Loucy (cell line): ENCODE measurements at regions not wholly inside any gene's neighbourhood (a gene's known extent, or its start where the extent isn't known, plus 50 kb on each side); places are given as distances from the start of the nearest gene placed in this dataset.

Experiments used
- H2AFZ ChIP-seq: fragments of 200-600 bp; sonication (generic); 2 replicates; pipeline ENCODE4 v1.6.0; 2016; ENCODE audit warnings: antibody characterized with exemption, mild to moderate bottlenecking, low read length, moderate library complexity
- H3F3A ChIP-seq: fragments of 200-600 bp; 2 replicates; pipeline ENCODE4 v1.6.0; 2016; ENCODE audit warnings: antibody characterized with exemption, low read depth, mild to moderate bottlenecking
- H3K27me3 ChIP-seq: fragments of 200-600 bp; sonication (generic); 2 replicates; pipeline ENCODE4 v1.6.1; 2014; ENCODE audit warnings: low read length, mild to moderate bottlenecking; ENCODE audit not compliant: insufficient read depth, poor library complexity, severe bottlenecking
- H3K36me3 ChIP-seq: fragments of 200-600 bp; sonication (generic); 2 replicates; pipeline ENCODE4 v1.6.1; 2016; ENCODE audit warnings: low read length; ENCODE audit not compliant: insufficient read depth
- H3K4me1 ChIP-seq: fragments of 200-600 bp; sonication (generic); 2 replicates; pipeline ENCODE4 v1.5.1; 2014; ENCODE audit warnings: low read length, mild to moderate bottlenecking; ENCODE audit not compliant: insufficient read depth, poor library complexity, severe bottlenecking
- H3K4me2 ChIP-seq: fragments of 200-600 bp; sonication (generic); 2 replicates; pipeline ENCODE4 v1.6.0; 2014; ENCODE audit warnings: antibody characterized with exemption, low read length, low read depth, mild to moderate bottlenecking; ENCODE audit not compliant: poor library complexity, severe bottlenecking
- H3K4me3 ChIP-seq: fragments of 200-600 bp; sonication (generic); 2 replicates; pipeline ENCODE4 v1.5.1; 2014; ENCODE audit warnings: low read length, mild to moderate bottlenecking, mixed read lengths; ENCODE audit not compliant: poor library complexity, severe bottlenecking
- H3K79me2 ChIP-seq: fragments of 200-600 bp; sonication (generic); 2 replicates; pipeline ENCODE4 v1.6.1; 2014; ENCODE audit warnings: low read length; ENCODE audit not compliant: insufficient read depth
- H3K9ac ChIP-seq: fragments of 200-600 bp; sonication (generic); 2 replicates; pipeline ENCODE4 v1.6.0; 2014; ENCODE audit warnings: mild to moderate bottlenecking, low read depth, low read length, moderate library complexity; ENCODE audit not compliant: poor library complexity, severe bottlenecking
- H3K9me2 ChIP-seq: fragments of 200-600 bp; sonication (generic); replicated peaks from 2 replicates; pipeline ENCODE4 v1.6.1; 2016; ENCODE audit warnings: low read depth, low read length, mixed read lengths
- H3K9me3 ChIP-seq: fragments of 200-600 bp; sonication (generic); 2 replicates; pipeline ENCODE4 v1.6.1; 2014; ENCODE audit warnings: mild to moderate bottlenecking, antibody characterized with exemption, low read length, low read depth; ENCODE audit not compliant: insufficient read depth
- H4K20me1 ChIP-seq: fragments of 200-600 bp; sonication (generic); 2 replicates; pipeline ENCODE4 v1.6.0; 2014; ENCODE audit warnings: antibody characterized with exemption, low read length, mild to moderate bottlenecking; ENCODE audit not compliant: insufficient read depth, poor library complexity, severe bottlenecking
- EZH2phosphoT487 ChIP-seq: fragments of 200-600 bp; IDR thresholded peaks from 2 replicates; pipeline ENCODE4 v1.6.1; 2018; ENCODE audit warnings: antibody characterized with exemption, mild to moderate bottlenecking, moderate library complexity, borderline replicate concordance
- TF ChIP-seq, protein P1 (sequence below): fragments of 200-600 bp; sonication (generic); conservative IDR thresholded peaks from 2 replicates; pipeline ENCODE4 v1.5.1; 2014; ENCODE audit warnings: mild to moderate bottlenecking, antibody characterized with exemption, low read length

DNA sequence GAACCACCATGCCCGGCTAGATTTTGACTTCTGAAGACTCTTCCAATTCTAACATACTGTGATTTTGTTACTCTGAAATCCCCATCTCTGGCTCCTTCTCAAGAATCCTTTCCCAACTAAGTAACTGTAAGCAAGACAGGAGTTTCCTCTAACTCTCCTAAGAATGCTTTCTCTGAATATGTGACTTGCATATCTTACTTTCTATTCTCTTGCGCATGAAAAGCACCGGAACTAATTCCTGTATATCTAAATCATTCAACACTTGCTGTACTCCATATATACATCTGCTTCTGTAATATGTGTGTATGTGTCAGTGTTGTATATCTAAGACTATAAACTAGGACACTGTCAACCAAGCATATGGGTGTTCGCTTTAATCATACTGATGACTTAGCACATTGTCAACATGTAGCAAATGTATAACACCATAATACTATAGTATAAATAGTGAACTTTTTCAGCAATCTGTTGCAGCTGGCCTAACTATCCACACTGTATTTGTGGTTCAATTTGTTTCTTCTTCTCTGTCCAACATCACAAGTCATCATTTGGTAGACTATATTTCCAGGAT is 108.1 kb upstream of the PRDM1 start:
- H3K79me2 ChIP-seq: no peaks in the 10 kb centered on the region
- H2AFZ ChIP-seq: no peak overlapping the region
- H3K9me3 ChIP-seq: 0 out of 2 replicates have a peak, but pooled peaks cover 1% of the 10 kb centered on the region
- H3K4me2 ChIP-seq: no peak overlapping the region
- H3K9ac ChIP-seq: no peak overlapping the region
- no peaks in the 10 kb centered on the region for H3F3A ChIP-seq
- no peak overlapping the region for H3K4me3 ChIP-seq
- no peaks in the 10 kb centered on the region for H3K36me3 ChIP-seq
- peaks cover 2% of the 10 kb centered on the region for H3K4me1 ChIP-seq
- TF ChIP-seq, protein P1, sequence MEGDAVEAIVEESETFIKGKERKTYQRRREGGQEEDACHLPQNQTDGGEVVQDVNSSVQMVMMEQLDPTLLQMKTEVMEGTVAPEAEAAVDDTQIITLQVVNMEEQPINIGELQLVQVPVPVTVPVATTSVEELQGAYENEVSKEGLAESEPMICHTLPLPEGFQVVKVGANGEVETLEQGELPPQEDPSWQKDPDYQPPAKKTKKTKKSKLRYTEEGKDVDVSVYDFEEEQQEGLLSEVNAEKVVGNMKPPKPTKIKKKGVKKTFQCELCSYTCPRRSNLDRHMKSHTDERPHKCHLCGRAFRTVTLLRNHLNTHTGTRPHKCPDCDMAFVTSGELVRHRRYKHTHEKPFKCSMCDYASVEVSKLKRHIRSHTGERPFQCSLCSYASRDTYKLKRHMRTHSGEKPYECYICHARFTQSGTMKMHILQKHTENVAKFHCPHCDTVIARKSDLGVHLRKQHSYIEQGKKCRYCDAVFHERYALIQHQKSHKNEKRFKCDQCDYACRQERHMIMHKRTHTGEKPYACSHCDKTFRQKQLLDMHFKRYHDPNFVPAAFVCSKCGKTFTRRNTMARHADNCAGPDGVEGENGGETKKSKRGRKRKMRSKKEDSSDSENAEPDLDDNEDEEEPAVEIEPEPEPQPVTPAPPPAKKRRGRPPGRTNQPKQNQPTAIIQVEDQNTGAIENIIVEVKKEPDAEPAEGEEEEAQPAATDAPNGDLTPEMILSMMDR: no peak
- no peak for TF ChIP-seq EZH2phosphoT487
- peaks cover 8% of the 10 kb centered on the region for H3K27me3 ChIP-seq
- H4K20me1 ChIP-seq: no peaks in the 10 kb centered on the region
- H3K9me2 ChIP-seq: no peaks in the 10 kb centered on the region

DNA sequence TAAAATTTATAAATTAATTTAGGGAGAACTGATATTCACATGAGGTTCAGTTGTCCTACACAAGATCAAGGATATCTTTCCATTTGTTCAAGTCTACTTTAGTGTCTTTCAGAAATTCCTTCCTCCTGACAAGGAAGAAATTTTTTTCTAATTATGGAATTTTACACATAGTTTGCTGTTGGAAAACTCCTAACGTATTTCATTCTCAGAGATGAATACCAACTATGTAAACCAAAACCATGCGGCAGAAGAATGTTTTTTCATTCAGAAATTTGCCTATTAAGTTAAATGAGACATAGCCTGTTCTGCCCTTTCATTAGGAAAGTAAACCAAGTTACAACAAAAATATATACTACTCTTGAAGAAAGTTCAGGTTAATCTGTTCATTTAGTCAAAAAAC is 111.2 kb upstream of the PRDM1 start:
- Histone ChIP-seq H3K4me1 (peaks cover 2% of the 10 kb centered on the region), H3K4me2 (no peak overlapping the region), H4K20me1 (no peaks in the 10 kb centered on the region)

DNA sequence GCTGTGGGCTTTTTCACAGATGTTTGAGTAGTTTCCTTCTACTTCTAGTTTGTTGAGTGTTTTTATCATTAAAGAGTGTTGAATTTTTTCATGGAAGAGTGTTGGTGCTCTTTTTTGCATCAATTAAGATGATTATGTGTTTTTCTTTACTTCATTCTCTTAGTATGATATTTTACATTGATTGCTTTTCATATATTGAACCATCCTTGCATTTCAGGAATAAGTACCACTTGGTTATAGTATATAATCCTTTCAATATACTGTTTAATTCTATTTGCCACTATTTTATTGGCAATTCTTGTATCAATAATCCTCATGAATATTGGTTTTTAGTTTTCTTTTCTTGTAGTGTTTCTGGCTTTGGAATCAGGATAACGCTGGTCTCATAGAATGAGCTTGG is 113.7 kb upstream of the PRDM1 start:
- Histone ChIP-seq H3K79me2 (no peaks in the 10 kb centered on the region), H3K36me3 (no peaks in the 10 kb centered on the region), H3K4me2 (no peak overlapping the region), H3K9me3 (peaks cover 9% of the 10 kb centered on the region; the same call in 1 of the 2 replicates), H4K20me1 (no peaks in the 10 kb centered on the region), H3K4me1 (no peaks in the 10 kb centered on the region), H3K9ac (no peak overlapping the region), H3K27me3 (peaks cover 10% of the 10 kb centered on the region), H3K4me3 (no peak overlapping the region), H2AFZ (no peak overlapping the region), H3K9me2 (no peaks in the 10 kb centered on the region), H3F3A (no peaks in the 10 kb centered on the region)
- TF ChIP-seq EZH2phosphoT487: no peak
- TF ChIP-seq, protein P1: no peak

More for the DNA sequence above, 111.2 kb upstream of the PRDM1 start:
- Histone ChIP-seq H3K36me3 (no peaks in the 10 kb centered on the region), H3K27me3 (peaks cover 10% of the 10 kb centered on the region), H3K9me2 (no peaks in the 10 kb centered on the region), H3K9me3 (peaks cover 9% of the 10 kb centered on the region; the same call in 1 of the 2 replicates), H3K4me3 (no peak overlapping the region), H3K79me2 (no peaks in the 10 kb centered on the region), H3F3A (no peaks in the 10 kb centered on the region), H2AFZ (no peak overlapping the region), H3K9ac (no peak overlapping the region)
- TF ChIP-seq, protein P1: no peak
- no peak for TF ChIP-seq EZH2phosphoT487
